ENCODE measurements at regions not wholly inside any gene's neighbourhood (a gene's known extent, or its start where the extent isn't known, plus 50 kb on each side); places are given as distances from the start of the nearest gene placed in this dataset.

DNA sequence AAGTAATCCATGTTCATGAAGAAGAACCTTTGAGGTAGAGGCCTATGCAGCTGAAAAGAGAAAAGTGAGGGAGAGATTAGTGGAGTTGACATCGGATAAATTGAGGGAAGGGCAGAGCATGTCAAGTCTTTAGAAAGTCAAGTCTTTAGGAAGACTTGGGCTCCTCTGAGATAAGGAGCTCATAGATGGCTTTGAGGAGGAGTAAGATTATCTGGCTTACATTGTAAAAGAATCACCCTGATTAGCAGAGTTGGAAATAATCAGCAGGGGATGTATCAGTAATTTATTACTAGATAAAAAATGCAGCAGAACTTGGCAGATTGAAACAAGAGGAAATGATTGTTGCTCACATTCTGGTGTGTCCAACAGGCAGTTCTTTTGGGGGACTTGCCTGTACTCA, 727.2 kb upstream of the WWC1 start:
- no peak overlapping the region for H2AFZ ChIP-seq (ENCODE audit: insufficient read depth, low read depth, low read length, poor library complexity, severe bottlenecking)
- H3K9me3 ChIP-seq (replicated peaks in 1 of 2; ENCODE audit: control insufficient read depth in 1 of 2, insufficient read depth in 1 of 2, low read length in 2 of 2): no peaks in the 10 kb centered on the region
- no peak overlapping the region for H3K4me2 ChIP-seq (replicated peaks; ENCODE audit: extremely low read depth, low read length, poor library complexity, severe bottlenecking)
- Mint-ChIP-seq H3K27ac (no peak overlapping the region), H3K27me3 (ENCODE audit: low read depth in 3 of 3) (no peaks in the 10 kb centered on the region), H3K9me3 (no peaks in the 10 kb centered on the region), H3K4me1 (no peaks in the 10 kb centered on the region), H3K36me3 (no peaks in the 10 kb centered on the region), H3K4me3 (no peak overlapping the region)
- TF ChIP-seq, protein P1, sequence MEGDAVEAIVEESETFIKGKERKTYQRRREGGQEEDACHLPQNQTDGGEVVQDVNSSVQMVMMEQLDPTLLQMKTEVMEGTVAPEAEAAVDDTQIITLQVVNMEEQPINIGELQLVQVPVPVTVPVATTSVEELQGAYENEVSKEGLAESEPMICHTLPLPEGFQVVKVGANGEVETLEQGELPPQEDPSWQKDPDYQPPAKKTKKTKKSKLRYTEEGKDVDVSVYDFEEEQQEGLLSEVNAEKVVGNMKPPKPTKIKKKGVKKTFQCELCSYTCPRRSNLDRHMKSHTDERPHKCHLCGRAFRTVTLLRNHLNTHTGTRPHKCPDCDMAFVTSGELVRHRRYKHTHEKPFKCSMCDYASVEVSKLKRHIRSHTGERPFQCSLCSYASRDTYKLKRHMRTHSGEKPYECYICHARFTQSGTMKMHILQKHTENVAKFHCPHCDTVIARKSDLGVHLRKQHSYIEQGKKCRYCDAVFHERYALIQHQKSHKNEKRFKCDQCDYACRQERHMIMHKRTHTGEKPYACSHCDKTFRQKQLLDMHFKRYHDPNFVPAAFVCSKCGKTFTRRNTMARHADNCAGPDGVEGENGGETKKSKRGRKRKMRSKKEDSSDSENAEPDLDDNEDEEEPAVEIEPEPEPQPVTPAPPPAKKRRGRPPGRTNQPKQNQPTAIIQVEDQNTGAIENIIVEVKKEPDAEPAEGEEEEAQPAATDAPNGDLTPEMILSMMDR (IDR thresholded peaks at IDR 0.05): no peak
- no peaks in the 10 kb centered on the region for H3K79me2 ChIP-seq (ENCODE audit: insufficient read depth, low read length)
- no peak overlapping the region for H3K9ac ChIP-seq (ENCODE audit: insufficient read depth, low read length, poor library complexity, severe bottlenecking)
- H3K4me3 ChIP-seq (replicated peaks in 1 of 3; ENCODE audit: low read depth in 2 of 3, low read length in 3 of 3): no peak overlapping the region
- intact Hi-C loops (cut with micrococcal nuclease): no loop called here
- H4K20me1 ChIP-seq (ENCODE audit: insufficient read depth, low read length): no peaks in the 10 kb centered on the region
- H3K27me3 ChIP-seq (ENCODE audit: control insufficient read depth in 2 of 2, insufficient read depth in 2 of 2, low read length in 2 of 2): no peaks in the 10 kb centered on the region
- H3K4me1 ChIP-seq (ENCODE audit: control insufficient read depth in 1 of 2, insufficient read depth in 2 of 2, low read length in 2 of 2): no peaks in the 10 kb centered on the region
- no peaks in the 10 kb centered on the region for H3K36me3 ChIP-seq (replicated peaks in 1 of 2; ENCODE audit: control insufficient read depth in 1 of 2, insufficient read depth in 2 of 2, low read length in 2 of 2)
- 91% methylated on average over 1 of the region's 1 CpG for WGBS (ENCODE audit: insufficient coverage)
- no peak overlapping the region for H3K27ac ChIP-seq (ENCODE audit: low read depth in 1 of 2, low read length in 2 of 2)
- no peak for DNase-seq

DNA sequence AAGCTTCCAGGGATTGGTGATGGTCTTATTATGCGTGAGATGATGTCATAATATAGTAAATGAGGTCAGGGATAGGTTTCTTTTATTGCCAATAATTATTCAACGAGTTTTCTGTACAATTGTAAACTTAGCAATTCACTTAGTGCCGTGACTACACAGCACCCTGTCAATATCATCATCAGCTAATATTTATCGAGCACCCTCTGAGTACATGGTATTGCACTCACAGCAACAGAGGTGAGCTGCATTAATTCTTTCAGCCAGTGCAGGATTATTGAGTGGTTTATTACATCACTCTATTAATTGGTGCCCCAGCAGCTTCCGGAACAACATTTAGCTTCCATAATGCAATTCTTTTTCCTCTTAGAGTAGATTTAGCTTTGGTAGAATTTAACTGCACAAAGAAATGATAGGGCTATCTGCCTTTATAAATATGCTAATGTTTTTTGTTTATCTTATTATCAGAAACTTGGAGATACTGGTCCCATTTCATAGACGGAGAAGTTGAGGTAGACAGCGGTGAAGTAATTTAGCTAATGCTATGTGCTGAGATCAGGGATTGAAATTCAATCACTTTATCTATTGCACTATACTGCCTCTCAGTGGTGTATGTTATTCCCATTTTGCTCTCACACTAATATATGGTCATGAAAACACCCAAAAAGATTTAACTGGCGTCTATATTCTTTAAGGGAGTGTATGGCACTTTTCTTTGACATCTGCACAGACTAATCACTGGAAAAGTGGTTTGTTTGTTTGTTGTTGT, 726.1 kb upstream of the WWC1 start:
- Mint-ChIP-seq H3K27me3 (ENCODE audit: low read depth in 3 of 3) (no peaks in the 10 kb centered on the region), H3K27ac (no peak overlapping the region), H3K4me1 (no peaks in the 10 kb centered on the region), H3K4me3 (no peak overlapping the region), H3K9me3 (no peaks in the 10 kb centered on the region), H3K36me3 (no peaks in the 10 kb centered on the region)
- WGBS (ENCODE audit: insufficient coverage): no CpG with 5 or more reads among the region's 8 CpGs
- TF ChIP-seq, protein P1 (IDR thresholded peaks at IDR 0.05): no peak
- H3K9ac ChIP-seq (ENCODE audit: insufficient read depth, low read length, poor library complexity, severe bottlenecking): no peak overlapping the region
- H3K27ac ChIP-seq (ENCODE audit: low read depth in 1 of 2, low read length in 2 of 2): no peak overlapping the region
- no peaks in the 10 kb centered on the region for H3K4me1 ChIP-seq (ENCODE audit: control insufficient read depth in 1 of 2, insufficient read depth in 2 of 2, low read length in 2 of 2)
- no peak for DNase-seq
- no peaks in the 10 kb centered on the region for H3K36me3 ChIP-seq (replicated peaks in 1 of 2; ENCODE audit: control insufficient read depth in 1 of 2, insufficient read depth in 2 of 2, low read length in 2 of 2)
- H3K27me3 ChIP-seq (ENCODE audit: control insufficient read depth in 2 of 2, insufficient read depth in 2 of 2, low read length in 2 of 2): no peaks in the 10 kb centered on the region
- no peak overlapping the region for H3K4me2 ChIP-seq (replicated peaks; ENCODE audit: extremely low read depth, low read length, poor library complexity, severe bottlenecking)
- intact Hi-C loops (cut with micrococcal nuclease): no loop called here
- H3K9me3 ChIP-seq (replicated peaks in 1 of 2; ENCODE audit: control insufficient read depth in 1 of 2, insufficient read depth in 1 of 2, low read length in 2 of 2): no peaks in the 10 kb centered on the region
- H4K20me1 ChIP-seq (ENCODE audit: insufficient read depth, low read length): no peaks in the 10 kb centered on the region
- H2AFZ ChIP-seq (ENCODE audit: insufficient read depth, low read depth, low read length, poor library complexity, severe bottlenecking): no peak overlapping the region
- H3K79me2 ChIP-seq (ENCODE audit: insufficient read depth, low read length): no peaks in the 10 kb centered on the region
- H3K4me3 ChIP-seq (replicated peaks in 1 of 3; ENCODE audit: low read depth in 2 of 3, low read length in 3 of 3): no peak overlapping the region

Data from CD14-positive monocyte (primary cell).